ENCODE measurements at regions not wholly inside any gene's neighbourhood (a gene's known extent, or its start where the extent isn't known, plus 50 kb on each side); places are given as distances from the start of the nearest gene placed in this dataset.

DNA sequence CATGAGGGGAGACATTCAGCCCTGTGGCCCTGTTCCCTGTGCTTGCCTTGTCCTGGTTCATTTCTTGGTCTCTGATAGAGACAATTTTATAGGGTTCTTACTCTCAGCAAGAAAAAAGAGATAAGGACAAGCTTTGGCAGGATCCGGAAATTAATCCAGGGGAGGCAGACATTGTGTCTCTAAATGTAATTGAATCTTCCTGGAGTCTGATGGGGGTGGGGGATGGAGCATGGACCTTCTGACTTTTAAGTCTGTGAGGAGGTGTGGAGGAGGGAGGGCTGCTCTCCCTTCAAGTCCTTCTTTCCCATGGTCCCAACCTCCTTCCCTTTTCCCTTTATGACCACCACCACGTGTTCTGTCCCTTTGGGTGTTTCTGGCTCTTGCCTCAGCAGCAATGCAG lies 512.7 kb downstream of the DHX35 start:
- TF ChIP-seq, protein P1, sequence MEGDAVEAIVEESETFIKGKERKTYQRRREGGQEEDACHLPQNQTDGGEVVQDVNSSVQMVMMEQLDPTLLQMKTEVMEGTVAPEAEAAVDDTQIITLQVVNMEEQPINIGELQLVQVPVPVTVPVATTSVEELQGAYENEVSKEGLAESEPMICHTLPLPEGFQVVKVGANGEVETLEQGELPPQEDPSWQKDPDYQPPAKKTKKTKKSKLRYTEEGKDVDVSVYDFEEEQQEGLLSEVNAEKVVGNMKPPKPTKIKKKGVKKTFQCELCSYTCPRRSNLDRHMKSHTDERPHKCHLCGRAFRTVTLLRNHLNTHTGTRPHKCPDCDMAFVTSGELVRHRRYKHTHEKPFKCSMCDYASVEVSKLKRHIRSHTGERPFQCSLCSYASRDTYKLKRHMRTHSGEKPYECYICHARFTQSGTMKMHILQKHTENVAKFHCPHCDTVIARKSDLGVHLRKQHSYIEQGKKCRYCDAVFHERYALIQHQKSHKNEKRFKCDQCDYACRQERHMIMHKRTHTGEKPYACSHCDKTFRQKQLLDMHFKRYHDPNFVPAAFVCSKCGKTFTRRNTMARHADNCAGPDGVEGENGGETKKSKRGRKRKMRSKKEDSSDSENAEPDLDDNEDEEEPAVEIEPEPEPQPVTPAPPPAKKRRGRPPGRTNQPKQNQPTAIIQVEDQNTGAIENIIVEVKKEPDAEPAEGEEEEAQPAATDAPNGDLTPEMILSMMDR (IDR thresholded peaks at IDR 0.05; ENCODE audit: insufficient read depth, low read length, poor library complexity, severe bottlenecking): no peak
- DNase-seq (ENCODE audit: low read depth): no peak
- no peak overlapping the region for H3K4me3 ChIP-seq (ENCODE audit: low read depth, low read length)

DNA sequence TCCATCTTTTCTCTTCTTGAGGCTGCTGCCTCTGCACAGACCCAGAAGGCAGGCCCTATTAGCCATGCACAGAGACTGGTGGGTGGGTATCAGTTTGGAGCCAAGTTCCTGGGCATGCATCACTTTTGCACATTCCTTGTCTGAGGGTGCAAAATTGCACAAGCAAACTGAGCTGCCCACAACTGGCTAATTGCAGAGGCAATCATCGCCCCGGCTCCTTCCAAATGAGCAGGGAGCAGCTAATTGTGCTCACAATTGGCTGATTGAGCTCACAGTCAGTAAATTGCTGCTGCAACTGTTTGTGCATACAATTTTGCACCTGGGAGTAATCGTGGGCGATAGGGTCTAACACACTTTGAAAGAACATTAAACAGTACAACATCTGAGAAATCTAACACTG lies 511.4 kb downstream of the DHX35 start:
- no peaks in the 10 kb centered on the region for H3K36me3 ChIP-seq (ENCODE audit: control insufficient read depth, insufficient read depth, low read length)
- no peak overlapping the region for H3K4me3 ChIP-seq (ENCODE audit: low read depth, low read length)
- TF ChIP-seq, protein P1 (IDR thresholded peaks at IDR 0.05; ENCODE audit: insufficient read depth, low read length, poor library complexity, severe bottlenecking): no peak
- no peaks in the 10 kb centered on the region for H3K27me3 ChIP-seq (ENCODE audit: control insufficient read depth, insufficient read depth, low read length)
- no peak for DNase-seq (ENCODE audit: low read depth)

More for the DNA sequence above, 512.7 kb downstream of the DHX35 start:
- no peaks in the 10 kb centered on the region for H3K27me3 ChIP-seq (ENCODE audit: control insufficient read depth, insufficient read depth, low read length)
- no peaks in the 10 kb centered on the region for H3K36me3 ChIP-seq (ENCODE audit: control insufficient read depth, insufficient read depth, low read length)

DNA sequence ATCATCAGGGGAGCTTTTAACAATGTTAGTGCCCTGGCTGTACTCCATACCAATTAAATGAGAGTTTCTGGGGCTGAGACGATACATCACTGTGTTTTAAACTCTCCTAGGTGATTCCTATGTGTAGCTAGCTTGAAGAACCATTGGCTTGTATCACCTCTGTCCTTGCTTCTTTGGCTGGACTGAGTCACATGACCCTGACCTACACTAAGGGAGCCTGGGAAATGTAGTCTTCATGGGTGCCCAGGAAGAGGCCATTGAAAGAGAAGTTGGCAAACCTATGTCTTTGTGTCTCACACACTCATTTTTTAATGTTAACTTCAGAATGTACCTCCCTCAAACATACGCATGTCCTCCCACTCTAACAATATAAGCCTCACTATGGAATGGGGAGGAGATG lies 506.6 kb downstream of the DHX35 start:
- Histone ChIP-seq H3K36me3 (ENCODE audit: control insufficient read depth, insufficient read depth, low read length) (no peaks in the 10 kb centered on the region), H3K4me3 (ENCODE audit: low read depth, low read length) (no peak overlapping the region), H3K27me3 (ENCODE audit: control insufficient read depth, insufficient read depth, low read length) (no peaks in the 10 kb centered on the region)
- DNase-seq (ENCODE audit: low read depth): no peak
- TF ChIP-seq, protein P1 (IDR thresholded peaks at IDR 0.05; ENCODE audit: insufficient read depth, low read length, poor library complexity, severe bottlenecking): no peak

DNA sequence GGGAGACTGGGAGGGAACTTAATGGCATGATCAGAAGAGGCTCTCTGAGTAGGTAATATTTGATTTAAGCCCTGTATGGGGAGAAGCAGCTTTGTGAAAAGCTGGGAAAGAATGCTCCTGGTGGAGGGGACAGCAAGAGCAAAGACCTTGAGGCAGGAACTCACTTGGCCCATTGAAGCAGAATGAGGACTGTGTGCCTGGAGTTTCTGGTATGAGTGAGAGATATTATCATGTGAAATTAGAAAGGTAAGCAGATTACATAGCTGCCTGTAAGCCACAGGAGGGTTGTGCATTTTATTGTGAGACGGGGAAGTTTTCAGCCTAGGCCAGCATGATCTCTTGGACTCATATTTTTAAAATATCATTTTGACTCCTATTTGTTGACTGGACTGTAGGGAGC lies 502.1 kb downstream of the DHX35 start:
- TF ChIP-seq, protein P1 (IDR thresholded peaks at IDR 0.05; ENCODE audit: insufficient read depth, low read length, poor library complexity, severe bottlenecking): no peak
- DNase-seq (ENCODE audit: low read depth): no peak
- no peaks in the 10 kb centered on the region for H3K27me3 ChIP-seq (ENCODE audit: control insufficient read depth, insufficient read depth, low read length)
- no peaks in the 10 kb centered on the region for H3K36me3 ChIP-seq (ENCODE audit: control insufficient read depth, insufficient read depth, low read length)
- no peak overlapping the region for H3K4me3 ChIP-seq (ENCODE audit: low read depth, low read length)

DNA sequence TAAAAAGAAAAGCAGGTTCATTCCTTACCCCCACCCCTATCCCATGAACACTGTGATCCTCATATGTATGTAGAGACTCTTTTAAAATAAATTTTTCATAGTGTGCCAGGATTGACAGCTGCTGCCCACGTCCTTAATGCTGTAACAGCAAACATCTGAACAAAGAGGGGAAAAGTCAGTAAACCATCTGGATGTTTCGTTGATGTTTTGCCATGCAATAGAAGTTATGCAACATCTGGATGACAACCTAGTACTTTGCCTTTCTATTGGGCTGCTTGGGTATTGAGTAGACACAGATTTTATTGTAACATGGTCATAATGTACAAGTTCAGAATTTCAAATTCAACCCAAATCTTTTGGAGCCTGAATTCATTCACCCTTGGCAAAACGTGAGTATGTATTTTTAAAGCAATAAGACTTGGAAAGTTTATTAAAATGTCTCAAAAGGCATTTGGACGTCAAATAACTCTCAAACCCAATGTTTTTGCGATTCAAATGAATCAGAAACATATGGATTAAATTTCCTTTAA lies 500.3 kb downstream of the DHX35 start:
- no peak for DNase-seq (ENCODE audit: low read depth)
- no peaks in the 10 kb centered on the region for H3K27me3 ChIP-seq (ENCODE audit: control insufficient read depth, insufficient read depth, low read length)

DNA sequence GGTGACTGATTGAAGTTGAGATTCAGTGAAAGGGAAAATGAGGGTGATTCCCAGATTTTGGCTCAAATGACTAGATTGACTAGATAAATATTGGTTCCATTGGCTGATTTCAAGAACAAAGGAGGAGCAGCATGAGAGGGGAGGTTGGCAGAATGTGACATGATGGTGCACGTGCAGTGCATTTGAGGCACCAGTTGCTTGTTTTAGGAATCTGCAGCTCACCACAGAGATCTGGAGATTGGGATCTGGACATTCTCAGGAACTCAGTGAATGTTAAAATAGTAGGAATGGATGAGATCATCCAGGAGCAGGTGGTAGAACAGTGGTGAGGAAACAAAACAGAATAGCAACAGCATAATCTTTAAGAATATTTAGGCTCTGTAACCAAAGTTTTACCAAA lies 496.3 kb downstream of the DHX35 start:
- Histone ChIP-seq H3K4me3 (ENCODE audit: low read depth, low read length) (no peak overlapping the region), H3K27me3 (ENCODE audit: control insufficient read depth, insufficient read depth, low read length) (no peaks in the 10 kb centered on the region), H3K36me3 (ENCODE audit: control insufficient read depth, insufficient read depth, low read length) (no peaks in the 10 kb centered on the region)
- TF ChIP-seq, protein P1 (IDR thresholded peaks at IDR 0.05; ENCODE audit: insufficient read depth, low read length, poor library complexity, severe bottlenecking): no peak
- DNase-seq (ENCODE audit: low read depth): no peak

More for the DNA sequence above, 500.3 kb downstream of the DHX35 start:
- TF ChIP-seq, protein P1 (IDR thresholded peaks at IDR 0.05; ENCODE audit: insufficient read depth, low read length, poor library complexity, severe bottlenecking): no peak
- Histone ChIP-seq H3K36me3 (ENCODE audit: control insufficient read depth, insufficient read depth, low read length) (no peaks in the 10 kb centered on the region), H3K4me3 (ENCODE audit: low read depth, low read length) (no peak overlapping the region)

Measured in kidney epithelial cell (primary cell).